HepG2 (cell line): ENCODE measurements at regions not wholly inside any gene's neighbourhood (a gene's known extent, or its start where the extent isn't known, plus 50 kb on each side); places are given as distances from the start of the nearest gene placed in this dataset.
A peak's percentile ranks its signal among the peaks of the same experiment; 100 is the strongest.

Experiments used
- ATAC-seq: fragments of 200-7000 bp; cut with Tn5 transposase; 3 replicates; pipeline ENCODE4 v1.9.1; 2020; ENCODE audit warnings: mild to moderate bottlenecking, moderate library complexity
- BruUV-seq: library from RNA; stranded (reverse); fragments of 400-500 nt; replicated peaks from 2 replicates; lab custom pipeline; 2021; lab: Mats Ljungman, UMichigan
- CTCF ChIA-PET: fragments of 300-600 bp; formaldehyde crosslinking; extraction: SDS; loops from one replicate; lab custom pipeline; 2021; ENCODE audit warnings: low total read pairs, inconsistent platforms, low intra/inter-chr PET ratio; lab: Yijun Ruan, JAX
- POLR2A ChIA-PET: fragments of 350-600 bp; sonication (Branson Sonifier 250); formaldehyde crosslinking; loops from one replicate; lab custom pipeline; 2020; ENCODE audit warnings: antibody characterized with exemption, inconsistent platforms; lab: Yijun Ruan, JAX
- DNase-seq: peaks from one replicate; pipeline ENCODE4 v3.0.0-alpha.2; 2015; ENCODE audit warnings: low spot score
- FAIRE-seq: peaks from 3 replicates; lab custom pipeline; 2011; peaks lifted over from hg19 to GRCh38; lab: Jason Lieb, UNC
- H2AFZ ChIP-seq: one replicate; pipeline ENCODE4 v1.6.1; 2011; ENCODE audit warnings: low read length, inconsistent platforms
- H3K27ac ChIP-seq: fragments of 300-600 bp; 3 replicates; pipeline ENCODE4 v1.8.0; 2011; ENCODE audit warnings: mixed run types, mild to moderate bottlenecking, mixed read lengths, low read length, inconsistent platforms; ENCODE audit not compliant: insufficient read depth; ENCODE audit errors: extremely low read length
- H3K27me3 ChIP-seq, 2 experiments: fragments of 200-600 bp in 1 of 2; 2 replicates in 1 of 2; 3 replicates in 1 of 2; pipeline versions ENCODE4 v1.6.0 to v1.8.0; 2011; ENCODE audit warnings: low read length in 2 of 2, mild to moderate bottlenecking in 2 of 2, moderate library complexity in 2 of 2, inconsistent platforms in 1 of 2; ENCODE audit not compliant: insufficient read depth in 2 of 2, control insufficient read depth in 1 of 2
- H3K36me3 ChIP-seq, 2 experiments: fragments of 200-600 bp in 1 of 2; replicated peaks in 1 of 2; 2 replicates in 1 of 2; 3 replicates in 1 of 2; pipeline versions ENCODE4 v1.5.1 to v1.8.0; 2011; ENCODE audit warnings: low read length in 2 of 2, inconsistent platforms in 1 of 2; ENCODE audit not compliant: insufficient read depth in 2 of 2, control insufficient read depth in 1 of 2
- H3K4me1 ChIP-seq: 2 replicates; pipeline ENCODE4 v1.5.1; 2012; ENCODE audit warnings: low read length, inconsistent platforms; ENCODE audit not compliant: insufficient read depth
- H3K4me2 ChIP-seq: 2 replicates; pipeline ENCODE4 v1.6.0; 2011; ENCODE audit warnings: low read depth, low read length, inconsistent platforms
- H3K4me3 ChIP-seq, 3 experiments: fragments of 200-600 bp in 1 of 3; sonication (generic), shearing (Covaris generic) in 1 of 3; replicated peaks in 1 of 3; 2 replicates each; pipeline ENCODE4 v1.5.1; 2011 to 2016; ENCODE audit warnings: low read length in 3 of 3, inconsistent platforms in 2 of 3, low read depth in 2 of 3, mild to moderate bottlenecking in 2 of 3, control low read depth in 1 of 3, mixed read lengths in 1 of 3; ENCODE audit not compliant: insufficient read depth in 1 of 3
- H3K79me2 ChIP-seq: one replicate; pipeline ENCODE4 v1.6.1; 2011; ENCODE audit warnings: low read length, inconsistent platforms; ENCODE audit not compliant: insufficient read depth
- H3K9ac ChIP-seq: 2 replicates; pipeline ENCODE4 v1.6.0; 2011; ENCODE audit warnings: mild to moderate bottlenecking, low read depth, low read length, inconsistent platforms; ENCODE audit not compliant: insufficient read depth
- H3K9me3 ChIP-seq: 2 replicates; pipeline ENCODE4 v1.5.1; 2012; ENCODE audit warnings: mild to moderate bottlenecking, low read length
- H4K20me1 ChIP-seq: 2 replicates; pipeline ENCODE4 v1.6.0; 2011; ENCODE audit warnings: inconsistent platforms, mild to moderate bottlenecking, low read length, moderate library complexity; ENCODE audit not compliant: insufficient read depth
- BORCS8-MEF2B ChIP-seq: sonication (generic); formaldehyde crosslinking; IDR thresholded peaks from 2 replicates; pipeline ENCODE4 v1.8.0; 2022; ENCODE audit warnings: mild to moderate bottlenecking, missing genetic modification reagents
- CCDC6 ChIP-seq: sonication (generic); formaldehyde crosslinking; IDR thresholded peaks from 2 replicates; pipeline ENCODE4 v1.8.1; 2022; ENCODE audit warnings: mild to moderate bottlenecking, missing genetic modification reagents, moderate library complexity
- POGZ ChIP-seq: sonication (generic); formaldehyde crosslinking; IDR thresholded peaks from 2 replicates; pipeline ENCODE4 v1.4.0; 2020; ENCODE audit warnings: mild to moderate bottlenecking, missing genetic modification reagents
- RARA ChIP-seq: IDR thresholded peaks from 2 replicates; pipeline ENCODE4 v1.6.1; 2016; ENCODE audit warnings: missing genetic modification reagents, missing compliant biosample characterization
- TFAP4 ChIP-seq: sonication (generic); IDR thresholded peaks from 2 replicates; pipeline ENCODE4 v1.6.1; 2016; ENCODE audit warnings: low read depth, borderline replicate concordance
- ZMAT3 ChIP-seq: sonication (generic); formaldehyde crosslinking; conservative IDR thresholded peaks from 2 replicates; pipeline ENCODE4 v1.7.0; 2021; ENCODE audit warnings: missing genetic modification reagents
- ZNF670 ChIP-seq: sonication (generic); formaldehyde crosslinking; IDR thresholded peaks from 2 replicates; pipeline ENCODE4 v1.8.0; 2022; ENCODE audit warnings: mild to moderate bottlenecking, missing genetic modification reagents, borderline replicate concordance
- ZNF746 ChIP-seq: sonication (generic); formaldehyde crosslinking; IDR thresholded peaks from 2 replicates; pipeline ENCODE4 v1.8.0; 2022; ENCODE audit warnings: mild to moderate bottlenecking, missing genetic modification reagents
- WGBS: methylation state at CpG from one replicate; pipeline ENCODE4 v1.1.6; 2017; ENCODE audit warnings: low lambda C conversion rate; 5-methylcytosine and 5-hydroxymethylcytosine counted together
- in situ Hi-C: cut with HindIII; loops from 2 replicates; pipeline ENCODE4 v1.10.0; 2017; ENCODE audit warnings: low pct_unique_long_range_greater_than_20kb; ENCODE audit not compliant: extremely low pct_ligation_motif_present
- intact Hi-C: fragments of 100-400 bp; cut with micrococcal nuclease; formaldehyde crosslinking; loops from one replicate; pipeline ENCODE4 v1.10.0; 2022; ENCODE audit not compliant: unreplicated experiment
- TF ChIP-seq, protein P1 (sequence below): sonication (generic); formaldehyde crosslinking; IDR thresholded peaks from 2 replicates; pipeline ENCODE4 v1.4.0; 2020; ENCODE audit warnings: missing genetic modification reagents, borderline replicate concordance
- TF ChIP-seq, protein P2 (sequence below): sonication (generic); formaldehyde crosslinking; IDR thresholded peaks from 2 replicates; pipeline ENCODE4 v1.5.1; 2020; ENCODE audit warnings: mild to moderate bottlenecking, missing genetic modification reagents, moderate library complexity

- H3K4me1 ChIP-seq = peaks cover 10% of the 10 kb centered on the region; the same call in 1 of the 2 replicates
- no TSS peak for BruUV-seq
- ATAC-seq (peak; percentile 50), DNase-seq (peak; percentile 14)
- H2AFZ ChIP-seq = no peak overlapping the region
- no peaks in the 10 kb centered on the region for H3K79me2 ChIP-seq
- no peaks in the 10 kb centered on the region for H3K36me3 ChIP-seq
- TF ChIP-seq ZNF670 (no peak), ZNF746 (CRISPR knock-in tag) (no peak), ZMAT3 (CRISPR knock-in tag) (no peak), TFAP4 (peak; percentile 59; the same call in 1 of the 2 replicates), BORCS8-MEF2B (CRISPR knock-in tag) (0 out of 2 replicates have a peak, but pooled peaks have one; percentile 24), CCDC6 (CRISPR knock-in tag) (no peak), POGZ (CRISPR knock-in tag) (no peak), RARA (peak; percentile 53; the same call in 1 of the 2 replicates)
- TF ChIP-seq, protein P1, sequence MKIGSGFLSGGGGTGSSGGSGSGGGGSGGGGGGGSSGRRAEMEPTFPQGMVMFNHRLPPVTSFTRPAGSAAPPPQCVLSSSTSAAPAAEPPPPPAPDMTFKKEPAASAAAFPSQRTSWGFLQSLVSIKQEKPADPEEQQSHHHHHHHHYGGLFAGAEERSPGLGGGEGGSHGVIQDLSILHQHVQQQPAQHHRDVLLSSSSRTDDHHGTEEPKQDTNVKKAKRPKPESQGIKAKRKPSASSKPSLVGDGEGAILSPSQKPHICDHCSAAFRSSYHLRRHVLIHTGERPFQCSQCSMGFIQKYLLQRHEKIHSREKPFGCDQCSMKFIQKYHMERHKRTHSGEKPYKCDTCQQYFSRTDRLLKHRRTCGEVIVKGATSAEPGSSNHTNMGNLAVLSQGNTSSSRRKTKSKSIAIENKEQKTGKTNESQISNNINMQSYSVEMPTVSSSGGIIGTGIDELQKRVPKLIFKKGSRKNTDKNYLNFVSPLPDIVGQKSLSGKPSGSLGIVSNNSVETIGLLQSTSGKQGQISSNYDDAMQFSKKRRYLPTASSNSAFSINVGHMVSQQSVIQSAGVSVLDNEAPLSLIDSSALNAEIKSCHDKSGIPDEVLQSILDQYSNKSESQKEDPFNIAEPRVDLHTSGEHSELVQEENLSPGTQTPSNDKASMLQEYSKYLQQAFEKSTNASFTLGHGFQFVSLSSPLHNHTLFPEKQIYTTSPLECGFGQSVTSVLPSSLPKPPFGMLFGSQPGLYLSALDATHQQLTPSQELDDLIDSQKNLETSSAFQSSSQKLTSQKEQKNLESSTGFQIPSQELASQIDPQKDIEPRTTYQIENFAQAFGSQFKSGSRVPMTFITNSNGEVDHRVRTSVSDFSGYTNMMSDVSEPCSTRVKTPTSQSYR (CRISPR knock-in tag) = peak; percentile 88
- TF ChIP-seq, protein P2, sequence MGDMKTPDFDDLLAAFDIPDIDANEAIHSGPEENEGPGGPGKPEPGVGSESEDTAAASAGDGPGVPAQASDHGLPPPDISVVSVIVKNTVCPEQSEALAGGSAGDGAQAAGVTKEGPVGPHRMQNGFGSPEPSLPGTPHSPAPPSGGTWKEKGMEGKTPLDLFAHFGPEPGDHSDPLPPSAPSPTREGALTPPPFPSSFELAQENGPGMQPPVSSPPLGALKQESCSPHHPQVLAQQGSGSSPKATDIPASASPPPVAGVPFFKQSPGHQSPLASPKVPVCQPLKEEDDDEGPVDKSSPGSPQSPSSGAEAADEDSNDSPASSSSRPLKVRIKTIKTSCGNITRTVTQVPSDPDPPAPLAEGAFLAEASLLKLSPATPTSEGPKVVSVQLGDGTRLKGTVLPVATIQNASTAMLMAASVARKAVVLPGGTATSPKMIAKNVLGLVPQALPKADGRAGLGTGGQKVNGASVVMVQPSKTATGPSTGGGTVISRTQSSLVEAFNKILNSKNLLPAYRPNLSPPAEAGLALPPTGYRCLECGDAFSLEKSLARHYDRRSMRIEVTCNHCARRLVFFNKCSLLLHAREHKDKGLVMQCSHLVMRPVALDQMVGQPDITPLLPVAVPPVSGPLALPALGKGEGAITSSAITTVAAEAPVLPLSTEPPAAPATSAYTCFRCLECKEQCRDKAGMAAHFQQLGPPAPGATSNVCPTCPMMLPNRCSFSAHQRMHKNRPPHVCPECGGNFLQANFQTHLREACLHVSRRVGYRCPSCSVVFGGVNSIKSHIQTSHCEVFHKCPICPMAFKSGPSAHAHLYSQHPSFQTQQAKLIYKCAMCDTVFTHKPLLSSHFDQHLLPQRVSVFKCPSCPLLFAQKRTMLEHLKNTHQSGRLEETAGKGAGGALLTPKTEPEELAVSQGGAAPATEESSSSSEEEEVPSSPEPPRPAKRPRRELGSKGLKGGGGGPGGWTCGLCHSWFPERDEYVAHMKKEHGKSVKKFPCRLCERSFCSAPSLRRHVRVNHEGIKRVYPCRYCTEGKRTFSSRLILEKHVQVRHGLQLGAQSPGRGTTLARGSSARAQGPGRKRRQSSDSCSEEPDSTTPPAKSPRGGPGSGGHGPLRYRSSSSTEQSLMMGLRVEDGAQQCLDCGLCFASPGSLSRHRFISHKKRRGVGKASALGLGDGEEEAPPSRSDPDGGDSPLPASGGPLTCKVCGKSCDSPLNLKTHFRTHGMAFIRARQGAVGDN (CRISPR knock-in tag) = 0 out of 2 replicates have a peak, but pooled peaks have one; percentile 23
- TF ChIP-seq, all 625 proteins: peak for 5
- Histone ChIP-seq H3K4me3 (peak overlapping the region in 1 of 3 experiments; percentile 16; a peak in 1 of 6 replicates), H3K4me2 (peak overlapping the region; percentile 57), H3K27ac (no peak overlapping the region), H3K9me3 (no peaks in the 10 kb centered on the region), H3K9ac (no peak overlapping the region), H3K27me3 (0 out of 5 replicates have a peak, but pooled peaks cover 0 to 3% of the 10 kb centered on the region in 2 experiments), H4K20me1 (no peaks in the 10 kb centered on the region)
- FAIRE-seq = no peak
- in situ Hi-C loops = no loop called here
- ChIA-PET POLR2A (no interaction called here), CTCF (no interaction called here)
- WGBS = 59% methylated on average over 7 of the region's 13 CpGs
- intact Hi-C loops = no loop called here
Measured at GRCh38 chr7:46015107-46015868, 94.2 kb upstream of the IGFBP3 start.
